HCT116 (cell line): ENCODE measurements at regions not wholly inside any gene's neighbourhood (a gene's known extent, or its start where the extent isn't known, plus 50 kb on each side); places are given as distances from the start of the nearest gene placed in this dataset.

ENCODE experiments used
- ATAC-seq: fragments of 200-7000 bp; cut with Tn5 transposase; 2 replicates; pipeline ENCODE4 v1.9.1; 2020; ENCODE audit warnings: mild to moderate bottlenecking, moderate library complexity
- BruUV-seq: library from RNA; stranded (reverse); fragments of 400-500 nt; replicated peaks from 2 replicates; lab custom pipeline; 2021; lab: Mats Ljungman, UMichigan
- CTCF ChIA-PET: fragments of 300-600 bp; sonication (Branson Sonifier 250); formaldehyde crosslinking; loops from one replicate; lab custom pipeline; 2021; ENCODE audit warnings: antibody characterized with exemption; lab: Charles Lee
- POLR2A ChIA-PET: fragments of 300-600, 350-600 bp; sonication (Branson Sonifier 250); formaldehyde crosslinking; loops from one replicate; lab custom pipeline; 2021; ENCODE audit warnings: antibody characterized with exemption; lab: Charles Lee
- RAD21 ChIA-PET, 2 experiments: fragments of 300-600 bp; sonication (Branson Sonifier 250); formaldehyde crosslinking; loops; one replicate each; lab custom pipeline; 2023; ENCODE audit warnings: low total read pairs in 2 of 2; ENCODE audit not compliant: uncharacterized antibody in 2 of 2, unreplicated experiment in 2 of 2, low non-redundant PET in 1 of 2; lab: Charles Lee
- DNase-seq: peaks from one replicate; pipeline ENCODE4 v3.0.0-alpha.2; 2010; ENCODE audit warnings: low read depth, low spot score
- H2AFZ ChIP-seq: fragments of 200-600 bp; shearing (Covaris generic), sonication (generic); 2 replicates; pipeline ENCODE4 v1.6.1; 2017; ENCODE audit warnings: low read depth, mixed run types, mixed read lengths, antibody characterized with exemption, low read length; ENCODE audit not compliant: poor library complexity, severe bottlenecking
- H3K27ac ChIP-seq: 2 replicates; pipeline ENCODE4 v1.5.1; 2012; ENCODE audit warnings: low read depth, low read length
- H3K27me3 ChIP-seq: fragments of 200-600 bp; sonication (generic); 2 replicates; pipeline ENCODE4 v1.6.1; 2016; ENCODE audit warnings: mixed run types, low read length, mixed read lengths; ENCODE audit not compliant: insufficient read depth
- H3K36me3 ChIP-seq, 2 experiments: fragments of 200-500 bp in 1 of 2; fragments of 200-600 bp in 1 of 2; sonication (Bioruptor generic) in 1 of 2; sonication (generic) in 1 of 2; 2 replicates each; pipeline versions ENCODE4 v1.5.1 to v1.6.1; 2014 to 2016; ENCODE audit warnings: low read length in 2 of 2, inconsistent platforms in 1 of 2, mixed read lengths in 1 of 2, mixed run types in 1 of 2; ENCODE audit not compliant: insufficient read depth in 2 of 2, control insufficient read depth in 1 of 2
- H3K4me1 ChIP-seq, 2 experiments: fragments of 200-600 bp in 1 of 2; sonication (generic) in 1 of 2; 2 replicates each; pipeline versions ENCODE4 v1.5.1 to v1.6.1; 2012 to 2017; ENCODE audit warnings: low read length in 2 of 2, inconsistent platforms in 1 of 2, mild to moderate bottlenecking in 1 of 2, mixed read lengths in 1 of 2, mixed run types in 1 of 2, moderate library complexity in 1 of 2; ENCODE audit not compliant: insufficient read depth in 2 of 2, control insufficient read depth in 1 of 2
- H3K4me2 ChIP-seq: fragments of 200-600 bp; sonication (generic); 2 replicates; pipeline ENCODE4 v1.6.1; 2017; ENCODE audit warnings: mixed run types, low read length, mixed read lengths
- H3K4me3 ChIP-seq, 2 experiments: fragments of 200-600 bp in 1 of 2; sonication (generic) in 1 of 2; replicated peaks in 1 of 2; 2 replicates each; pipeline ENCODE4 v1.5.1; 2011 to 2016; ENCODE audit warnings: low read length in 2 of 2, control low read depth in 1 of 2, low read depth in 1 of 2, mild to moderate bottlenecking in 1 of 2, mixed read lengths in 1 of 2, mixed run types in 1 of 2
- H3K79me2 ChIP-seq: fragments of 200-600 bp; sonication (generic); 2 replicates; pipeline ENCODE4 v1.6.1; 2017; ENCODE audit warnings: mild to moderate bottlenecking, mixed run types, low read length, moderate library complexity, mixed read lengths; ENCODE audit not compliant: insufficient read depth
- H3K9ac ChIP-seq: fragments of 200-600 bp; sonication (generic); 2 replicates; pipeline ENCODE4 v1.6.1; 2016; ENCODE audit warnings: low read length, mixed read lengths
- H3K9me2 ChIP-seq: fragments of 200-600 bp; sonication (generic), shearing (Covaris generic); 2 replicates; pipeline ENCODE4 v1.6.1; 2017; ENCODE audit warnings: mixed run types, mild to moderate bottlenecking, moderate library complexity; ENCODE audit not compliant: insufficient read depth
- H3K9me3 ChIP-seq, 2 experiments: fragments of 200-500 bp in 1 of 2; fragments of 200-600 bp in 1 of 2; sonication (Bioruptor generic) in 1 of 2; sonication (generic) in 1 of 2; 2 replicates each; pipeline ENCODE4 v1.6.1; 2014 to 2017; ENCODE audit warnings: low read length in 2 of 2, mixed read lengths in 2 of 2, inconsistent platforms in 1 of 2, low read depth in 1 of 2, mild to moderate bottlenecking in 1 of 2, mixed run types in 1 of 2, moderate library complexity in 1 of 2; ENCODE audit not compliant: control insufficient read depth in 1 of 2, insufficient read depth in 1 of 2
- H4K20me1 ChIP-seq: fragments of 200-600 bp; sonication (generic), shearing (Covaris generic); 2 replicates; pipeline ENCODE4 v1.6.1; 2017; ENCODE audit warnings: mixed run types, mild to moderate bottlenecking, moderate library complexity; ENCODE audit not compliant: insufficient read depth
- ATF3 ChIP-seq: IDR thresholded peaks from 2 replicates; pipeline ENCODE4 v1.6.1; 2012
- CBX3 ChIP-seq: IDR thresholded peaks from 2 replicates; pipeline ENCODE4 v1.6.1; 2012; ENCODE audit warnings: low read depth
- EZH2 ChIP-seq: fragments of 200-600 bp; sonication (generic); IDR thresholded peaks from 2 replicates; pipeline ENCODE4 v1.6.1; 2017; ENCODE audit warnings: antibody characterized with exemption, mixed run types
- EZH2phosphoT487 ChIP-seq: fragments of 200-600 bp; IDR thresholded peaks from 2 replicates; pipeline ENCODE4 v1.6.1; 2018; ENCODE audit warnings: antibody characterized with exemption, borderline replicate concordance
- JUND ChIP-seq: IDR thresholded peaks from 2 replicates; pipeline ENCODE4 v1.6.1; 2012
- REST ChIP-seq: IDR thresholded peaks from 2 replicates; pipeline ENCODE4 v1.6.1; 2012; ENCODE audit warnings: low read depth
- SP1 ChIP-seq: IDR thresholded peaks from 2 replicates; pipeline ENCODE4 v1.6.1; 2012; ENCODE audit warnings: low read depth
- TCF7L2 ChIP-seq: IDR thresholded peaks from 2 replicates; pipeline ENCODE4 v1.7.0; 2011; ENCODE audit warnings: borderline replicate concordance, inconsistent platforms; ENCODE audit not compliant: insufficient read depth, insufficient read length; ENCODE audit errors: extremely low read depth
- YY1 ChIP-seq: IDR thresholded peaks from 2 replicates; pipeline ENCODE4 v1.6.1; 2011; ENCODE audit warnings: low read length, low read depth, moderate library complexity, mild to moderate bottlenecking; ENCODE audit not compliant: insufficient replicate concordance; ENCODE audit errors: extremely low read depth
- ZBTB33 ChIP-seq: IDR thresholded peaks from 2 replicates; pipeline ENCODE4 v1.6.1; 2011; ENCODE audit warnings: mild to moderate bottlenecking, low read length, moderate library complexity; ENCODE audit not compliant: insufficient replicate concordance; ENCODE audit errors: extremely low read depth
- ZFX ChIP-seq: fragments of 450-650 bp; IDR thresholded peaks from 2 replicates; pipeline ENCODE4 v1.6.1; 2017
- ZNF274 ChIP-seq: fragments of 200-500 bp; sonication (Bioruptor generic); IDR thresholded peaks from 2 replicates; pipeline ENCODE4 v1.6.1; 2014; ENCODE audit warnings: mild to moderate bottlenecking, low read depth, low read length, inconsistent platforms
- intact Hi-C: fragments of 100-400 bp; cut with micrococcal nuclease; formaldehyde crosslinking; loops from 2 replicates; pipeline ENCODE4 v1.10.0; 2022

- Histone ChIP-seq H3K79me2 (no peaks in the 10 kb centered on the region), H3K4me3 (no peak overlapping the region), H3K4me2 (no peak overlapping the region), H3K9ac (no peak overlapping the region), H3K9me3 (no peaks in the 10 kb centered on the region), H3K36me3 (no peaks in the 10 kb centered on the region), H3K27ac (no peak overlapping the region), H2AFZ (no peak overlapping the region), H4K20me1 (no peaks in the 10 kb centered on the region)
- CTCF ChIA-PET: no interaction called here
- RAD21 ChIA-PET: no interaction called here
- POLR2A ChIA-PET: no interaction called here
- no peak for DNase-seq
- BruUV-seq: no TSS peak
- intact Hi-C loops: no loop called here
- TF ChIP-seq YY1: no peak
- no peak for TF ChIP-seq ZBTB33
- no peak for TF ChIP-seq CBX3
- no peak for TF ChIP-seq JUND
- no peak for TF ChIP-seq EZH2phosphoT487
- TF ChIP-seq ZNF274: no peak
- TF ChIP-seq TCF7L2: no peak
- no peak for TF ChIP-seq EZH2
- no peak for TF ChIP-seq SP1
- TF ChIP-seq REST: no peak
- TF ChIP-seq ATF3: no peak
- no peak for TF ChIP-seq ZFX
- TF ChIP-seq, all 23 proteins: peak for 0
- Histone ChIP-seq H3K4me1 (no peaks in the 10 kb centered on the region), H3K9me2 (no peaks in the 10 kb centered on the region), H3K27me3 (no peaks in the 10 kb centered on the region)
- peak; percentile 52; the same call in 1 of the 2 replicates for ATAC-seq
These were observed 87.3 kb upstream of the ADAMTS2 start for GRCh38 chr5:179432547-179432946.
